HG03565 (cell line): ENCODE measurements at regions not wholly inside any gene's neighbourhood (a gene's known extent, or its start where the extent isn't known, plus 50 kb on each side); places are given as distances from the start of the nearest gene placed in this dataset.
"Not testable (repeated sequence)": the region's sequence is repeated elsewhere in the genome, so short reads cannot be mapped to it uniquely, and the experiment has no call there.

Experiments
- ATAC-seq: cut with Tn5 transposase; IDR thresholded peaks from one replicate; pipeline ENCODE4 v1.9.1; 2021; ENCODE audit warnings: mild to moderate bottlenecking, moderate library complexity; ENCODE audit not compliant: unreplicated experiment

DNA sequence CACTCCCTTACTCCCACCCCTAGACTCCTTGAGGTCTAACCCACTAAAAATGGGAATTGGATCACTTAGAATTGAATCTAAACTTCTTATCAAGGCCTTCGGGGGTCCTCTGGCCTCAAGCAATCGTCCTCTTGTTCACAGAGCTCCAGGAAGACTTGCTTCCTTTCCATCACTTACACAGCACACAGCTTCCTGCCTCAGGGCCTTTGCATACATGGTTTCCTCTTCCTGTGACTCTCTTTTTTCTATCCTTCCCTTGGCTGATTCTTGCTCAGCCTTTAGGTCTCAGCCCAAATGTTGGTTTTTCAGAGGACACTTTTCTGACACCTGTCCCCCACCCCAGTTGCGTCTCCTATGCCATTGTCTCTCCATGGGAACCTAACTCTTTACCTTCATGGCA, 50.0 kb upstream of the ALDH1B1 start:
- ATAC-seq = no peak

DNA sequence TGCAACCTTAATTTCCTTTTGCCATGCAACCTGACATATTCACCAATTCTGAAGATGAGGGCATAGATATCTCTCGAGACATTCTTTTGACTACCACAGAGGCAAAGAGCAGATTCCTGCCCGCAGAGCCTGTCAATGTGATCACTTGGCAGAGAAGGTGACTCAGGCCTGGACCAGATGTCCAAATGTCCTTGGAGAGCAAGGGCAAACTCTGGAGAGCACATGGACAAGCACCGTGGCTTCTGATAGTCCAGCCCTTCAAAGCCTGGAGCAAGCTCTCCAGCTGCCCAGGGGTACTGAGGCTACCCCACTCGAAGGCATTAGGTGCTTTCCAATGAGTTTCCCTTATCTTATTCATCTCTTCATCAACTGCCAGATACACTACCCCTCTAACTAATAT, 50.4 kb upstream of the ALDH1B1 start:
- no peak for ATAC-seq

DNA sequence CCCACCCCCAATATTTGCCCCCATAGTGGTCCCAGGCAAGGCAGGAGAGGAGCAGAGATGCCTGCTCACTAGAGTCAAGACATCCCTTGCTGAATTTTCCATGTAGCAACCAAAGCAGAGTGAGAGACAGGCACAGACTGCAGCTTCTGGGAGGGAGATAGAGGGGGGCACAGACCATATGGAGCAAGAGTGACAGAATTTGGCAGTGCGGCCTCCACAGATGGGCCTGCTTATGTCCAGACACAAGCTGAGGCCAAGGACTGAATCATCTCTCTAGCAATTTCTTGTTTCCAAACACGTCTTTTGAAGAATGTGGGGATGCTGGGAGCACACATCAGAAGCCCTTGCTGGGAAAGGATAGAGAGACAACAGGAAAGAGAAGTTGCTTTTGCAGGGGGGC, 53.0 kb upstream of the ALDH1B1 start:
- ATAC-seq = no peak

DNA sequence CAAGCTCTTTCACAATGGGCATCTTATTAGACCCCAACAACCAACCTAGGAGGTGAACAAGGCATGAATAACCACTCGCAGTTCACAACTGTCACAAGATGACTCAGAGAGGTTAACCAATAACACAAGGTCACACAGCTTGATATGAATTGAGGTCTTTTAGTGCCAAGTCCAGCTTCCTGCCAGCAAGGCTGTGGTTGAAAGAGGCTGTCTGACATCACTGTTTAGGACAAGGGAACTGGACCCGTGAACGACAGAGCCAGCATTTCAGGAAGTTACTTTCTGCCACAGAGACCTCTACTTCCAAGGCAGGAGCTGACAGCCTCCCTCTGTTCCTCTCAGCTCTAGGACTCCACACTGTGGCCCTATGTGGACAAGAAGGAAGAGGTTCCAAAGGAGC, 53.4 kb upstream of the ALDH1B1 start:
- ATAC-seq = no peak

DNA sequence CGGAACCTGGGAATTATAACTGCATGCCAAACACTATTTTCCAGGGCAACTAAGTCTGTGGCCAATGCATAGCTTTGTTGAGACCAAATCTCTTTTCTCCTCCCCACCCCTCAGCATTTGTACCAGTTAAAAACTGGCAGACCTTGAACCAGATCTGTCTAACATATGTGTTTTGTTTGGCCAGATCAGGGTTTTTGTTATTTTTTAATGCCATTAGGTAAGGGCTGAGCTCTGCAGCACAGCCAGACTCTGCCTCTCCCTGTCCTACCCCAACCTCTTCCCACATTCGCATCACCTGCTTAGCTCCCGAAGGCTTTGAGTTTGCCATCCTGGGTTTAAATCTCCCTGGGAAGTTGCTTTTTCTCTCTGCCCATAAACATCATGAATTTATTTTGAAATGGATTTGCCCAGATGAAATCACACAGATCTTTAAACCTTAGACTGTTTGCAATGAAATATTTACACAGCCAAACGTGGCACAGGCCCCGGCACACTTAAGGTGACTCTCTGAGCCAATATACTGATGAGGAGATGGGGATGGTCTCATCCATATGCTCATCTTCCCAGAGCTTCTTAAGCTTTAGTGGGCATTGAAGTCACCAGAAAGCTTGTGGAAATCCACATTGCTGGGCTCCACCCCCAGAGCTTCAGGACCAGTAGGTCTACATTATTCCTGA, 54.0 kb upstream of the ALDH1B1 start:
- ATAC-seq = no peak

DNA sequence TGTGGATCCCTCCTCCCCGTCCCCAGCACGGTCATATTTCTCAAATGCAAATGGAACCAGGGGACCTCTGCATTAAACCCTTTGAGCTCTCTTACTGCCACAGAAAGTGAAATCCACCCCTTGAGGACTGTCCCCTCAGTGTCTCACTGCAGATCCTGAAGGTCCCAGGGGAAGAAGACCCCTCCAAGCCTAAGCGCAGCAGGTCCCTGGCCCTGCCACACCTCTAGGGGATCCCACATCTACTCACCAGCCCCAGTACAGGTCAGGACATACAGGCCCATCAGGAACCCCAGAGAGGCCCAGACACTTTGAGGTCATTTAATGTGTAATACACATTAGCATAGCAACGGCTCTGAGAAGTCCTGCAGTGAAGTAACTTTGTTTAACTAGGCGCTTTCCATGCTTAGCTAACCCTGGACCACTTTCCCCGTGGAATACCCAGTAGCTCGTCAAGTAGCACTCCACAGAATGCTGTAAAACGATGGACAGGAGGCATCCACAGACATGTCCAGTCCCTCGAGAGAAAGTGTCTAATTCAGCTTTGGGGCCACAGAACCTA, 54.7 kb upstream of the ALDH1B1 start:
- ATAC-seq = no peak

DNA sequence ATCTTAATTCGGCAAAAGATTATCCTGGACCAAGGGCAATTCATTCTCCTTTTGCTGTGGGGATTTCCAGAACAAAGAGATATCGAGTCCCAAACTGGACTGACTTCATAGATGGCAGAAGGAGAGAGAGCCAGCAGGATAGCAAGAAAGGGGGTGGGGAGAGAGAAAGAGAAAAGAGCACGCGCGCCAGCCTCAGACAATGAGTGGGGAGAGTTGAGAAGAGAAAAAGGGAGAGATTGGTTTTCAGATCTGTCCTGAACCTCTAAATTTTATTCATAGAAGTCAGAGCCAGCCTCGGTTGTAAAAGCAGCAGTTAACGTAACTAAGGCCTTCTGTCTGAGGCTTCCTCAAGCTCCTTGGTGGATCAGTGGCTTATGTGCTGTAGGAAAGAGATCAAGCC, 55.3 kb upstream of the ALDH1B1 start:
- no peak for ATAC-seq

DNA sequence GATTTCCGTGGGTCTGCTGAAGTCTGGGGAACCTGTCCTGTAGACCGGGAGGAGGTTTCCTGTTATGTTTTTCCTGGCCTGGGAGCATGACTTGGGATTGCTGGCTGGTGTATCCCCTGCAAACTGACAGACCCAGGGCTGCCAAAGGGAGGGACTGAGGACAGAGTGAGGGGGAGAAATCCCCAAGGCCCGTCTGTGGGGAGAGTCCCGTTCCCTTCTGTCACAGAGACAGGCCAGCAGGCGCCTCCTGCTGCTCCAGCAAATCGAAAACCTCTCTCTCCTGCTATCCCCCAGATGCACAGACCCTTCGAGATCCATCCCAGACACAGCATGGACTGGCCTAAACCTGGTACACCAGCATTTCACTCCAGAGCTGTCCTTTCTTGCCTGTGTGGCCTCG, 56.2 kb upstream of the ALDH1B1 start:
- no peak for ATAC-seq

DNA sequence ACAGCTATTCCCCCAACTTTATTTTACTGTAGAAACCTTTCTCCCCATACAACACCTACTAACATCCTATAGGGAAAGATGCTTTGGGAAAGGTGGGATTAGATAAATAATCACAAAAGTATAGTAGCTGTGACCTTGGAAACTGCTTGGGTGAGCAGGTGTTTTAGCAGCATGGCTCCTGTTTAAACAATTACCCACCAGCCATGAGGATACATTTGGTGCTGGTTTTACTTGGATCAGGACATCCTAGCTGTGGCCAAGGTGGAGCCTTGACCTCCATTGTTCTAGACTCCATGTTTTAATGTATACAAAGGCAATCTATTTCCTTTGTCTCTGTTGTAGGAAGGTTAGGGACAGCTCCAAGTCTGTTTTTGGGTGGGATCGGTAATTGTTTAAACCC, 56.8 kb upstream of the ALDH1B1 start:
- ATAC-seq = no peak

DNA sequence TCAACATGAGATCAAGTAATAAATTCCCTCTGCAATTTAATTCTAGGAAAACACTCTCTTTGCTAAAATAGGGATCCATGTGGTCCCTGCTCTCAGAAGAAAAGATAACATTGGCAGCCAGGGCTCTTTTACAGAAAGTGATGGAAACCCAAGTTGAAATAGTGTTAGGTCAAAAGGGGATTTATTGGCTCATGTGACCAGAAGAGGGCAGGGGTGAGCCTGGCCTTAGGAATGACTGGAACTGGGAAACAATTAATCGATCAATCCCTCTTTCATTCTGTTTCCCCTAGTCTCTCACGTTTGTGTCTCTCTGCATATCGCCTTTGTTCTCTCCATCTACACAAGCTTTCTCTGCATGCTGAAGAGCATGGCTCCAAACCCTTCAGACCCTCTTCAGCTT, 58.3 kb upstream of the ALDH1B1 start:
- no peak for ATAC-seq

DNA sequence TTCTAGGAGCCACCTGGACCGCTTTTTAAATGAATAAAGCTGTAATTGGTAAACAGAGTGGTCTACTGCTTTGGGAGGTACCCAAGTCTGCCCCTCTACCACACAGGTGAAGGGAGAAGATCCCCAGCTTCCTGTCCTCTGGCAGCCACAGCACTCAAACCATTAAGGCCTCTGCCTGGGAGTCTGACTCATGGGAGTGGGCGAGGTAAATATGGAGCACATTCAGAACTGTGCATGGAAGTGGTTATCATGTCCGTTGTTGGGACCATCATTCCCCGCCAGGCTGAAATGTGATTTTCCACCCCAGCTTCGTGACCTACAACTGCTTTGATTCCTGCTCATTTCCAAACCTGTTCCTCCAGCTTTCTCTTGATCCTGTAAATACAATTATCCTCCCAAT, 59.5 kb upstream of the ALDH1B1 start:
- no peak for ATAC-seq

DNA sequence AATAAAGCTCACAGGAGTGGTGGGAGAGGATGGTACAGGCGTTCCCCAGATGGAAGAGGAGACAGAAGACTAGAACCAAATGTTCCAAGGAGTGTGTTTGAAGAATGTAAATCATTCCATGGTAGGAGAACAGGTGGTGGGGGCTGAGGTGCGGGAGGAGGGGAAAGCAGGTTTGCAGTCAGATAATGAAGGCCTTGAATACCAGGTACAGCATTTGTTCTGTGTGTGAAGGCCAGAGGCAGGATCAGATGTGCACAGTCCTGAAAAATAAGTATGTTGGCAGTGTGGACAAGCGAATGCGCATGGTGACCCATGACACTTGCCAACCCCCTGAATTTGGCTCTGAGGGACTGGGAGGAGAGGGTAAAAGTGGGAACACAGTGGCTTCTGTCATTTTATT, 59.9 kb upstream of the ALDH1B1 start:
- no peak for ATAC-seq

DNA sequence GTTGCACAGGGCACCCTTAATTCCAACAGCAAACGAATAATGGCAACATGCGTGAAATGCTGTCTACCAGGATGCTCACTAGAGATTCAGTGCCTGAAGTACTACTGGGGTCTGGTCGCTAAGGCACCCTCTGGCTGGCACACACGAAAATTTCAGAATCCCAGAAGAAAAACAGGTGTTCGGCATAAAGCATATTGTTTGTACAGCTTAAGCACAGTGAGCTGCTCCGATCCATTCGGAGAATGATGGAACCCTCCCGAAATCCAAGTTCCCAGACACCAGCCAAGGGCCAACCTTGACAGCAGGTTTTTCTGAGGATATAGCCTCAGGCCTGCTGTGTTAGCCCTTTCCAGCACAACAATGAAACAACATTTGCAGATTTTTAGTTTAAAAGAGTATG, 61.4 kb upstream of the ALDH1B1 start:
- ATAC-seq = no peak

DNA sequence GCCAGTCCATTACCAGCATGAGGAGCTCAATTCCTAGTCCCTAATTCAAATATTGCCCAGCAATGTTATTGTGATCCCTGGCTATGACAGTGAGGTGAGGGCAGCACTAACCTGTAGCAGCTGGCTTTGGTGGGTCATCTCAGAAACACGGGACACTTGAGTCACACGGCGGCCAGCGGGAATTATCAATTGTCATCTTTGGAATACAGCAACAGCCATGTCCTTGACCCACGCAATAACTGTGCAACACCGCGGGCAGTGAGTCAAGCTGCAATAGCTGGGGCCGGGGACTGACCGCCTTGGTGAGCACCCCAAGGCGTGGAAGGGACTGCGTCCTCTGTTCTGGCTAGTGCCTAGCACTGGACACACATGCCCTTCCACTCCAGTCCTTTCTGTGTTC, 62.5 kb upstream of the ALDH1B1 start:
- ATAC-seq = no peak

DNA sequence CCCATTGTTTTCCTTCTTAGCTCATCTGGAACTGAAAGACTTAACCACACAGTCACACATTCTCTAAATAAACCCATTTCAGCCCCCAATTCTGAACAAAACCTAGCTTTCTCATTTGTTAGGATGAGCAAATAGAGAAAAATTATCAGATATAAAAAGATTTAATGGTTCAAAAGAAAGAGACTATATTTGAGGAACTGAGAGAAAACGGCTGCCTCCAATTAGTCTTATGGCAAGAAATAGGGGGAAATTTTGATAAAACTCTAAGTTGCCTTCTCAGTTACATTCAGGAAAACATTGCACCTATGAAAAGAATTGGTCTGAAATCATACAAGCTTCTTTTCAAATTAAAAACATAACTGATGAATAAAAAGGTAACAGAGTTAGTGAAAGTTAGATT, 63.7 kb upstream of the ALDH1B1 start:
- no peak for ATAC-seq

DNA sequence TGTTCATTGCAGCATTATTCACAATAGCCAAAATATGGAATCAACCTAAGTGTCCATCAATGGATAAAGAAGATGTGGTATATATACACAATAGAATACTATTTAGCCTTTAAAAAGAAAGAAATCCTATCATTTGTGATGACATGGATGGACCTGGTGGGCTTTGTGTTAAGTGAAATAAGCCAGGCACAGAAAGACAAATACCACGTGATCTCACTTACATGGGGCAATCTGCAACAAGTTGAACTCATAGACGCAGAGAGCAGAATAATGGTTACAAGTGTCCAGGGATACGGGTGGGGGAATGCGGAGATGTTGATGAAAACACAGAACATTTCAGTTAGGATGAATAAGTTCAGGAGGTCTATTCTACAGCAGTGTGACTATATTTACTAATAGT, 66.4 kb upstream of the ALDH1B1 start:
- no peak for ATAC-seq

DNA sequence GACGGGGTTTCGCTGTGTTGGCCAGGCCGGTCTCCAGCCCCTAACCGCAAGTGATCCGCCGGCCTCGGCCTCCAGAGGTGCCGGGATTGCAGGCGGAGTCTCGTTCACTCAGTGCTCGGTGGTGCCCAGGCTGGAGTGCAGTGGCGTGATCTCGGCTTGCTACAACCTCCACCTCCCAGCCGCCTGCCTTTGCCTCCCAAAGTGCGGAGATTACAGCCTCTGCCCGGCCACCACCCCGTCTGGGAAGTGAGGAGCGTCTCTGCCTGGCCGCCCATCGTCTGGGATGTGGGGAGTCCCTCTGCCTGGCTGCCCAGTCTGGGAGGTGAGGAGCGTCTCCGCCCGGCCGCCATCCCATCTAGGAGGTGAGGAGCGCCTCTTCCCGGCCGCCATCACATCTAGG, 68.3 kb upstream of the ALDH1B1 start:
- not testable (repeated sequence) for ATAC-seq

DNA sequence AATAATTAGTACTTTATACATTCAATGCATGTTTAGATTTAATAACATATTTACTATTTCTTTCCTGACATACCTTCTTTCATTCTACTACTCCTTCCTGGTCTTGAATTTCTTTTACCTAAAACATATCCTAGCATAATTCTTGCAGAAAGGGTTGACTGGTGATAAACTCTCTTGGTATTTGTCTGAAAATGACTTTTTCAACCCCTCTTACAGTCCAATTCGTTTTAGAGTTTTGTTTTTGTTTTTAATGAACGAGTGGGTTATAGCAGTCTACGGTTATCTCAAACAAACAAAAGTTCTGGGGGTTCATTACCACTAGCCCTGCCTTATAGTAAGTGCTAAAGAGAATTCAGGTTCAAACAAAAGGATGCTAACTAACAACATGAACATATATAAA, 69.6 kb upstream of the ALDH1B1 start:
- no peak for ATAC-seq

DNA sequence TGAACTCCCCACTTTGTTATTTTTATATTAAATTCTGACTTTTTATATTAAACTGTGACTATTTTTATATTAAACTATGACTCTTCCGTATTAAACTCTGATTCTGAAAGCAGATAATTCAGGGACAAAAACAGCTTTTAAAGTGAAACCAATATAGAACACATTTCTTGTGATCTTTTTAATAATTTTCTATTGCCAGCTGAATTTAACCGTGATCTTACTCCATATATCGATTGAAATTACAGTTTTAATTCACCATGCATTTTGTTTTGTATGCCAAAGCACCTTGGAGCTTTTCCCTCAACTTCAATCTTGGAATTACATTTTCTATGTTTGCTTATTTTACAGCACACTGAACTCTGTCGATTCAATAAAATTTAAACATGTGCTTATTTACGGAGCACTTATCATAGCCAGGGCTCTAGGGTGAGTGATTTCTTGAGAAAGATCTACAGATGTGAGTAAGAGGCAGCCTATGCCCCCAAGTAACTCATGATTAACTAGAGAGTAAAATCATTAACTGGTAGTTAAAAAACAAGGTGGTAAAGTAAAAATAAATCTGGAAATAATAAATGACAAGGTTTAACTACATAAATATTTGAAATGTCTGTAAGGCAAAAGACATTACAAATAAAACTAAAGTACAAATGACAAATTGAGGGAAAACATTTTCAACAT, 72.9 kb upstream of the ALDH1B1 start:
- ATAC-seq = no peak

DNA sequence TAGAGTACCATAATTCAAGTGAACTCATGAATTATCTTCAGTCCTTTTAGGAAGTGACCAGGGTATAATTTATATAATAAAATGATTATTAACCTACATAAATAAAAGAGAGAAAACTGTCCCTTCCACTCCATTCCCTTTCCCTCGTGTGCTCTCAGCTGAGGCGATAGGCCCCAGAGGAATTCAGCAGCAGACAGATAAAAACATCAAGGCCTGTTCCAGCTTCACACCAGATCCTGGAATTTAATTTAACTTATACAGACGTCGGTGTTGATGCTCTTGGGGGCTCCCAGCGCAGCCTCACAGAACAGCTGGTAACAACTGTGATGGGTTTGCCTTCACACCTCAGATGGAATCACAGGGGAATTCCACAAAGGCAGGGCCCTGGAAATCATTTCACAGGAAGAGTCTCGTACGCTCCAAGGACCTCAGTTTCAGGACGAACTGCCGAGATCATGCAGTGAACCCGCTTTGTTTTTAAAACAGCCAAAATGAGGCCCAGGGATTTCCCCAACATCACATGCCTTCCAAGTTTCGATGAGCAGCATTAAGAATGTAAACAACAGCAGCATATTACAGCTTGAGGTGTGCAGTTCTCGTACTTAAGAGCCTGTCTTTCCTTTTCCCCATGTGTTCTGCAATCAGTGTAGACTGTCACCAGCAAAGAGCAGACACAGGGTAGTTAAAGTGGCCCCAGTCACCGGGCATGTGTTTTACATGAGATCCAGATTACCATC, 73.6 kb upstream of the ALDH1B1 start:
- peak; percentile 84 for ATAC-seq

DNA sequence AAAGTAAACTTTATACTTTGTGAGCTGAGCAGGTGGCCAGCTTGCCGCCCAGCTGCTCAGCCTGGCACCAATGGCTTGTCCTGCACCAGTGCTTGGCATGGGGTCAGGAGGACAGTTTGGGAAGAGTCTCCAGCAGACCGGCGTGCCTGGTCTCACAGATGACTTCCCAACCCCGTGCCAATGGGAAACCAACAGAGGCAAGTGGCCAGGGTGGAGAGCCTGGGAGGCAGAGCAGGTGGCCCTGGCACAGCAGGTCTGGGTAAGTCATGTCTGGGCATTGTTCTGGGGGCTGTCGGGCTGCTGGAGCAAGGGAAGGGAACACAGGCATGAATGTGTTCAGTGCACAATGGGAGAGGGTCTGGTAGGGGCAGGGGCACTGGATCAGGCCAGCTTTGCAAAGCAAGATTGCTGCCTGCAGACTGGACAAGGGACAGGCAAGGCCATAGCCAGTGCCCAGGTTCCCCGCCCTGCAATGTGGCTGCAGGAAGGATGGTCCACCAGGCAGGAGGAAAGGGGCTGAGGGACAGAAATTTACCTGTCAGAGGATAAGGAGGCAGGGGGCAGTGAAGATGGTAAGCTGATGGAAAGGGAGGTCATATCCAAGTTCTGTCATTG, 76.2 kb upstream of the ALDH1B1 start:
- no peak for ATAC-seq
